ENCODE measurements at regions not wholly inside any gene's neighbourhood (a gene's known extent, or its start where the extent isn't known, plus 50 kb on each side); places are given as distances from the start of the nearest gene placed in this dataset.

GRCh38 chr2:39593439-39594393, 72.0 kb upstream of the TMEM178A start:
- peak; percentile 60 to 75 for ATAC-seq (ENCODE audit: low FRiP score in 2 of 2)
- no peaks in the 10 kb centered on the region for H3K36me3 ChIP-seq
- DNase-seq = peak in 1 of 2 donors; percentile 29
- WGBS, 2 donors = 59 to 64% methylated on average over 8 to 9 of the region's 9 CpGs
- H3K4me1 ChIP-seq = peaks cover 0 to 6% (median 0%) of the 10 kb centered on the region in 4 donors
- no peaks in the 10 kb centered on the region for H3K9me3 ChIP-seq
- no peak overlapping the region for H3K27ac ChIP-seq
- no peak overlapping the region for H3K4me3 ChIP-seq
- TF ChIP-seq CTCF (IDR thresholded peaks at IDR 0.05) (peak in 5 of 6 experiments; percentile 33 to 61 (median 51)), EP300 (IDR thresholded peaks at IDR 0.05) (no peak)
- H3K27me3 ChIP-seq = no peaks in the 10 kb centered on the region

DNA sequence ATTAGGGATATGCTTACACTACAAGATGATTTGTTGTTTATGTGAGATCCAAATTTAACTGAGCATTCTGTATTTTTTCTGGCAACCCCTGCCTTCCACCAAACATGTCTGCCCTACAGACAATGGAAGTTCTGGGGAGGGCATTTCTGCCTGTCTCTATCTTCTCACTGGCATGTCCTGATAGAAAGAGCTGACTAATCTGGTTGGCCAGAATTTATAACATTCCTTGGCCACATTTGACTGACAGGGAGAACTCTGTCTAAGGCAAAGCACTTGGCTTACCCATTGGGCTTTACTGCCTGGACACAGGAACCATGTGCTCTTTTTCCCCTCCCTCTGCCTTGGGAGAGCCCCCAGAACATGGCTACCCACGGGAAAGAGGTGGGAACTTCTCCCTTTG, 70.6 kb upstream of the TMEM178A start:
- no peaks in the 10 kb centered on the region for H3K9me3 ChIP-seq
- WGBS, 2 donors = 89 to 100% methylated on average over 1 of the region's 1 CpG
- H3K4me1 ChIP-seq = peaks cover 0 to 6% (median 0%) of the 10 kb centered on the region in 4 donors
- no peaks in the 10 kb centered on the region for H3K36me3 ChIP-seq
- no peak overlapping the region for H3K4me3 ChIP-seq
- TF ChIP-seq CTCF (IDR thresholded peaks at IDR 0.05) (no peak), EP300 (IDR thresholded peaks at IDR 0.05) (no peak), POLR2AphosphoS5 (IDR thresholded peaks at IDR 0.05) (no peak), POLR2A (IDR thresholded peaks at IDR 0.05) (no peak)
- no peaks in the 10 kb centered on the region for H3K27me3 ChIP-seq
- DNase-seq = no peak
- H3K27ac ChIP-seq = no peak overlapping the region
- no peak for ATAC-seq (ENCODE audit: low FRiP score in 2 of 2)

GRCh38 chr2:39597314-39597713, 68.4 kb upstream of the TMEM178A start:
- TF ChIP-seq POLR2AphosphoS5 (IDR thresholded peaks at IDR 0.05) (no peak), EP300 (IDR thresholded peaks at IDR 0.05) (no peak), CTCF (IDR thresholded peaks at IDR 0.05) (no peak), POLR2A (IDR thresholded peaks at IDR 0.05) (no peak)
- H3K4me3 ChIP-seq = no peak overlapping the region
- no peaks in the 10 kb centered on the region for H3K9me3 ChIP-seq
- DNase-seq (no peak), ATAC-seq (ENCODE audit: low FRiP score in 2 of 2) (no peak)
- H3K36me3 ChIP-seq = no peaks in the 10 kb centered on the region
- peaks cover 0 to 6% (median 0%) of the 10 kb centered on the region in 4 donors for H3K4me1 ChIP-seq
- H3K27ac ChIP-seq = no peak overlapping the region
- 79 to 80% methylated on average over 3 of the region's 3 CpGs for WGBS, 2 donors
- no peaks in the 10 kb centered on the region for H3K27me3 ChIP-seq

- no peak overlapping the region for H3K4me3 ChIP-seq
- no peak for DNase-seq
- ATAC-seq (ENCODE audit: low FRiP score in 2 of 2) = no peak
- WGBS, 2 donors = 95 to 96% methylated on average over 1 of the region's 1 CpG
- no peaks in the 10 kb centered on the region for H3K4me1 ChIP-seq
- no peaks in the 10 kb centered on the region for H3K36me3 ChIP-seq
- no peaks in the 10 kb centered on the region for H3K9me3 ChIP-seq
- H3K27me3 ChIP-seq = no peaks in the 10 kb centered on the region
- H3K27ac ChIP-seq = no peak overlapping the region
- TF ChIP-seq EP300 (IDR thresholded peaks at IDR 0.05) (no peak), CTCF (IDR thresholded peaks at IDR 0.05) (no peak), POLR2AphosphoS5 (IDR thresholded peaks at IDR 0.05) (no peak), POLR2A (IDR thresholded peaks at IDR 0.05) (no peak)
Measured at GRCh38 chr2:39602616-39603015, 63.1 kb upstream of the TMEM178A start.
